ENCODE measurements at regions not wholly inside any gene's neighbourhood (a gene's known extent, or its start where the extent isn't known, plus 50 kb on each side); places are given as distances from the start of the nearest gene placed in this dataset.

GRCh38 chr6:114600381-114600780, 257.6 kb upstream of the HS3ST5 start:
- H2AFZ ChIP-seq (ENCODE audit: low read depth, low read length): no peak overlapping the region
- no peak overlapping the region for H3K4me2 ChIP-seq (ENCODE audit: insufficient read depth, low read length)
- H3K27me3 ChIP-seq (ENCODE audit: control insufficient read depth in 2 of 2, insufficient read depth in 2 of 2, low read length in 2 of 2): no peaks in the 10 kb centered on the region
- no peak for ATAC-seq
- TF ChIP-seq NR4A1 (CRISPR knock-in tag; IDR thresholded peaks at IDR 0.05) (no peak), NR4A1 (tag; IDR thresholded peaks at IDR 0.05) (no peak), KHSRP (IDR thresholded peaks at IDR 0.05) (no peak)
- H3K79me2 ChIP-seq (ENCODE audit: control insufficient read depth, insufficient read depth, low read length): no peaks in the 10 kb centered on the region
- H3K4me3 ChIP-seq: no peak overlapping the region
- in situ Hi-C loops (cut with MboI): no loop called here
- no peaks in the 10 kb centered on the region for H3K4me1 ChIP-seq (replicated peaks in 1 of 2; ENCODE audit: control insufficient read depth in 2 of 2, insufficient read depth in 2 of 2, low read length in 2 of 2)
- no peak overlapping the region for H3K9ac ChIP-seq (ENCODE audit: insufficient read depth in 1 of 2, low read depth in 2 of 2, low read length in 2 of 2)
- ChIA-PET POLR2A (no interaction called here), CTCF (ENCODE audit: low intra/inter-chr PET ratio) (no interaction called here)
- no TSS peak for BruUV-seq (replicated peaks)
- no peak overlapping the region for H3K27ac ChIP-seq (ENCODE audit: extremely low read depth, low read depth, low read length)
- intact Hi-C loops (cut with micrococcal nuclease): no loop called here
- DNase-seq (ENCODE audit: extremely low read depth in 1 of 4, low spot score in 3 of 4): no peak
- WGBS (ENCODE audit: insufficient coverage, low coverage, missing lambda C conversion rate): 0% methylated on average over 1 of the region's 1 CpG
- no peaks in the 10 kb centered on the region for H4K20me1 ChIP-seq (replicated peaks; ENCODE audit: control insufficient read depth, insufficient read depth, low read length)
- no peaks in the 10 kb centered on the region for H3K9me1 ChIP-seq (ENCODE audit: control insufficient read depth, insufficient read depth, low read length)
- H3K9me3 ChIP-seq (replicated peaks; ENCODE audit: control insufficient read depth, insufficient read depth, low read depth, low read length): no peaks in the 10 kb centered on the region
- no peak for FAIRE-seq
- no peaks in the 10 kb centered on the region for H3K36me3 ChIP-seq (ENCODE audit: control insufficient read depth, insufficient read depth, low read length)

- no peaks in the 10 kb centered on the region for H3K36me3 ChIP-seq (ENCODE audit: control insufficient read depth, insufficient read depth, low read length)
- H3K4me1 ChIP-seq (replicated peaks in 1 of 2; ENCODE audit: control insufficient read depth in 2 of 2, insufficient read depth in 2 of 2, low read length in 2 of 2): no peaks in the 10 kb centered on the region
- intact Hi-C loops (cut with micrococcal nuclease) (no loop called here), in situ Hi-C loops (cut with MboI) (no loop called here)
- H3K9ac ChIP-seq (ENCODE audit: insufficient read depth in 1 of 2, low read depth in 2 of 2, low read length in 2 of 2): no peak overlapping the region
- DNase-seq (ENCODE audit: extremely low read depth in 1 of 4, low spot score in 3 of 4) (no peak), FAIRE-seq (no peak), ATAC-seq (no peak)
- no peak overlapping the region for H2AFZ ChIP-seq (ENCODE audit: low read depth, low read length)
- H3K27me3 ChIP-seq (ENCODE audit: control insufficient read depth in 2 of 2, insufficient read depth in 2 of 2, low read length in 2 of 2): no peaks in the 10 kb centered on the region
- WGBS (ENCODE audit: insufficient coverage, low coverage, missing lambda C conversion rate): 0% methylated on average over 2 of the region's 2 CpGs
- H4K20me1 ChIP-seq (replicated peaks; ENCODE audit: control insufficient read depth, insufficient read depth, low read length): no peaks in the 10 kb centered on the region
- TF ChIP-seq SP2 (IDR thresholded peaks at IDR 0.05; ENCODE audit: extremely low read depth, low read depth, low read length, poor library complexity, severe bottlenecking) (no peak), PTRF (tag; IDR thresholded peaks at IDR 0.05) (no peak)
- no peaks in the 10 kb centered on the region for H3K79me2 ChIP-seq (ENCODE audit: control insufficient read depth, insufficient read depth, low read length)
- no peak overlapping the region for H3K4me3 ChIP-seq
- no peaks in the 10 kb centered on the region for H3K9me1 ChIP-seq (ENCODE audit: control insufficient read depth, insufficient read depth, low read length)
- H3K9me3 ChIP-seq (replicated peaks; ENCODE audit: control insufficient read depth, insufficient read depth, low read depth, low read length): no peaks in the 10 kb centered on the region
- CTCF ChIA-PET (ENCODE audit: low intra/inter-chr PET ratio): no interaction called here
- no peak overlapping the region for H3K4me2 ChIP-seq (ENCODE audit: insufficient read depth, low read length)
- no TSS peak for BruUV-seq (replicated peaks)
- POLR2A ChIA-PET: no interaction called here
- no peak overlapping the region for H3K27ac ChIP-seq (ENCODE audit: extremely low read depth, low read depth, low read length)
These were observed 252.8 kb upstream of the HS3ST5 start for GRCh38 chr6:114595591-114595990.

Measured in K562 (cell line).